GM12878 (cell line): ENCODE measurements at regions not wholly inside any gene's neighbourhood (a gene's known extent, or its start where the extent isn't known, plus 50 kb on each side); places are given as distances from the start of the nearest gene placed in this dataset.

ENCODE experiments used
- ATAC-seq: fragments of 200-7000 bp; cut with Tn5 transposase; 3 replicates; pipeline ENCODE4 v1.9.1; 2020; ENCODE audit warnings: mild to moderate bottlenecking, moderate library complexity
- BruUV-seq: library from RNA; stranded (reverse); fragments of 400-500 nt; replicated peaks from 2 replicates; lab custom pipeline; 2021; lab: Mats Ljungman, UMichigan
- CTCF ChIA-PET: fragments of 300-600 bp; sonication (Branson Sonifier 250); formaldehyde crosslinking; extraction: SDS; loops from one replicate; lab custom pipeline; 2021; ENCODE audit warnings: inconsistent platforms; lab: Yijun Ruan, JAX
- POLR2A ChIA-PET: fragments of 350-600 bp; formaldehyde crosslinking; extraction: SDS; loops from one replicate; lab custom pipeline; 2021; ENCODE audit warnings: inconsistent platforms; lab: Charles Lee
- RAD21 ChIA-PET: fragments of 300-600 bp; sonication (Branson Sonifier 250); formaldehyde crosslinking; loops from one replicate; lab custom pipeline; 2023; ENCODE audit warnings: antibody characterized with exemption; ENCODE audit not compliant: unreplicated experiment; lab: Charles Lee
- SMC1A ChIA-PET: fragments of 300-600 bp; sonication (Branson Sonifier 250); formaldehyde crosslinking; loops from one replicate; lab custom pipeline; 2023; ENCODE audit not compliant: unreplicated experiment, uncharacterized antibody; lab: Charles Lee
- DNase-seq: peaks from one replicate; pipeline ENCODE4 v3.0.0-alpha.2; 2011; ENCODE audit warnings: low read depth, low spot score
- FAIRE-seq: peaks from 3 replicates; lab custom pipeline; 2011; peaks lifted over from hg19 to GRCh38; lab: Jason Lieb, UNC
- H2AFZ ChIP-seq: 2 replicates; pipeline ENCODE4 v1.6.0; 2011; ENCODE audit warnings: low read depth, low read length, control low read depth; ENCODE audit not compliant: control insufficient read depth
- H3K27ac ChIP-seq: 2 replicates; pipeline ENCODE4 v1.5.1; 2011; ENCODE audit warnings: control low read depth; ENCODE audit not compliant: control insufficient read depth, insufficient read depth
- H3K27me3 ChIP-seq, 2 experiments: replicated peaks in 1 of 2; 2 replicates each; pipeline versions ENCODE4 v1.6.0 to v1.6.1; 2011; ENCODE audit warnings: low read length in 1 of 2; ENCODE audit not compliant: control insufficient read depth in 2 of 2, insufficient read depth in 2 of 2
- H3K36me3 ChIP-seq, 2 experiments: 2 replicates each; pipeline ENCODE4 v1.5.1; 2011; ENCODE audit warnings: low read length in 1 of 2; ENCODE audit not compliant: control insufficient read depth in 2 of 2, insufficient read depth in 2 of 2
- H3K4me1 ChIP-seq: 2 replicates; pipeline ENCODE4 v1.6.1; 2011; ENCODE audit warnings: mild to moderate bottlenecking, low read length, moderate library complexity, mixed read lengths; ENCODE audit not compliant: control insufficient read depth, insufficient read depth
- H3K4me2 ChIP-seq: 2 replicates; pipeline ENCODE4 v1.6.0; 2011; ENCODE audit warnings: control low read depth; ENCODE audit not compliant: control insufficient read depth, insufficient read depth
- H3K4me3 ChIP-seq: fragments of 200-600 bp; sonication (generic); 2 replicates; pipeline ENCODE4 v1.5.1; 2016
- H3K79me2 ChIP-seq: 2 replicates; pipeline ENCODE4 v1.6.0; 2011; ENCODE audit warnings: low read length; ENCODE audit not compliant: control insufficient read depth, insufficient read depth
- H3K9ac ChIP-seq: 2 replicates; pipeline ENCODE4 v1.8.0; 2011; ENCODE audit warnings: low read length, control low read depth, mixed read lengths; ENCODE audit not compliant: control insufficient read depth, insufficient read depth
- H3K9me3 ChIP-seq: replicated peaks from 3 replicates; pipeline ENCODE4 v1.5.1; 2011; ENCODE audit warnings: mild to moderate bottlenecking, low read length; ENCODE audit not compliant: control insufficient read depth, insufficient read depth
- H4K20me1 ChIP-seq: 2 replicates; pipeline ENCODE4 v1.6.0; 2011; ENCODE audit not compliant: control insufficient read depth, insufficient read depth
- BRCA1 ChIP-seq: IDR thresholded peaks from 2 replicates; pipeline ENCODE4 v1.6.1; 2011; ENCODE audit warnings: low read depth, low read length, improper control_type of control experiment
- CHD2 ChIP-seq: IDR thresholded peaks from 2 replicates; pipeline ENCODE4 v1.6.1; 2011; ENCODE audit warnings: low read depth, low read length, improper control_type of control experiment, borderline replicate concordance
- CHD4 ChIP-seq: fragments of 200-600 bp; sonication (generic); IDR thresholded peaks from 2 replicates; pipeline ENCODE4 v1.6.1; 2016; ENCODE audit warnings: mild to moderate bottlenecking
- GATAD2B ChIP-seq: fragments of 450-650 bp; conservative IDR thresholded peaks from 2 replicates; pipeline ENCODE4 v1.6.1; 2017; ENCODE audit warnings: low read depth, mild to moderate bottlenecking, moderate library complexity
- HDAC2 ChIP-seq: fragments of 200-600 bp; sonication (generic); IDR thresholded peaks from 2 replicates; pipeline ENCODE4 v1.6.1; 2017
- JUNB ChIP-seq: IDR thresholded peaks from 2 replicates; pipeline ENCODE4 v1.6.1; 2016; ENCODE audit warnings: antibody characterized with exemption, mild to moderate bottlenecking
- PAX8 ChIP-seq: fragments of 450-650 bp; IDR thresholded peaks from 2 replicates; pipeline ENCODE4 v1.6.1; 2017; ENCODE audit warnings: mild to moderate bottlenecking, moderate library complexity
- SREBF1 ChIP-seq: IDR thresholded peaks from 2 replicates; pipeline ENCODE4 v1.6.1; 2012; ENCODE audit warnings: mild to moderate bottlenecking, low read length
- TBL1XR1 ChIP-seq: IDR thresholded peaks from 2 replicates; pipeline ENCODE4 v1.6.1; 2012; ENCODE audit warnings: low read depth, low read length, improper control_type of control experiment
- ZZZ3 ChIP-seq: IDR thresholded peaks from 2 replicates; pipeline ENCODE4 v1.6.1; 2011; ENCODE audit warnings: low read depth; ENCODE audit not compliant: control insufficient read depth, insufficient read length
- WGBS: methylation state at CpG from one replicate; pipeline ENCODE4 v1.1.6; 2016; ENCODE audit warnings: low lambda C conversion rate; ENCODE audit not compliant: insufficient replicate concordance, insufficient coverage; ENCODE audit errors: missing lambda C conversion rate; 5-methylcytosine and 5-hydroxymethylcytosine counted together
- in situ Hi-C: fragments of 300-500 bp; cut with MboI; formaldehyde crosslinking; loops from 9 replicates; pipeline ENCODE4 v1.14.3; 2018; ENCODE audit warnings: mixed read lengths
- intact Hi-C: fragments of 100-400 bp; cut with micrococcal nuclease; formaldehyde crosslinking; loops from one replicate; pipeline ENCODE4 v1.14.2; 2022; ENCODE audit not compliant: unreplicated experiment
- TF ChIP-seq, protein P1 (sequence below), 3 experiments: IDR thresholded peaks in 2 of 3; conservative IDR thresholded peaks in 1 of 3; 2 replicates each; pipeline ENCODE4 v1.5.1; 2011; ENCODE audit warnings: low read depth in 3 of 3, low read length in 3 of 3, mild to moderate bottlenecking in 3 of 3, control low read depth in 2 of 3, moderate library complexity in 2 of 3, inconsistent platforms in 1 of 3, mixed read lengths in 1 of 3; ENCODE audit not compliant: control insufficient read depth in 2 of 3, insufficient read depth in 1 of 3; ENCODE audit errors: extremely low read depth in 1 of 3
- TF ChIP-seq, protein P2 (sequence below): IDR thresholded peaks from 2 replicates; pipeline ENCODE4 v1.6.1; 2012; ENCODE audit warnings: improper control_type of control experiment, low read depth, low read length; ENCODE audit not compliant: insufficient replicate concordance
- TF ChIP-seq, protein P3 (sequence below): fragments of 450-650 bp; IDR thresholded peaks from 2 replicates; pipeline ENCODE4 v1.6.1; 2017; ENCODE audit warnings: mild to moderate bottlenecking, moderate library complexity

DNA sequence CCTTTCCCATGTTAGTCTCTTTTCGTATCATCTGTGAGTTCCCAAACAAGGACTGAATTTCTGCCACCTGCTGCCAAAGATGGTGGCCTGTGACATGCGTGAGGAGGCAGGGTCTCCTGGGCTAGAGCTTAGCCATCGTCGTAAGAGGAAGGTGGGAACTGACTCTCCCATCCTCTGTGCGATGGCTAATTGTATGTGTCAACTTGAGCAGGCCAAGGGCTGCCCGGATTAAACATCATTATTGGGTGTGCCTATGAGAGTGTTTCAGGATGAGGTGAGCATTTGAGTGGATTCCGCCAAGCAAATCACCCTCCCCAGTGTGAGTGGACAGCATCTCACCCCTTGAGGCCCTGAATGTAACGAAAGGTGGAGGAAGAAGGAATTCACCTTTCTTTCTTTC, 220.7 kb upstream of the DIO3 start:
- in situ Hi-C loops (no loop called here), intact Hi-C loops (no loop called here)
- no peak overlapping the region for H3K27ac ChIP-seq
- H3K79me2 ChIP-seq, result no peaks in the 10 kb centered on the region
- H4K20me1 ChIP-seq, result no peaks in the 10 kb centered on the region
- H3K4me2 ChIP-seq, result no peak overlapping the region
- ChIA-PET POLR2A (no interaction called here), CTCF (no interaction called here), SMC1A (no interaction called here), RAD21 (no interaction called here)
- no peaks in the 10 kb centered on the region for H3K9me3 ChIP-seq
- ATAC-seq (no peak), DNase-seq (no peak), FAIRE-seq (no peak)
- no peaks in the 10 kb centered on the region for H3K4me1 ChIP-seq
- H3K36me3 ChIP-seq, result no peaks in the 10 kb centered on the region
- no peak overlapping the region for H2AFZ ChIP-seq
- H3K9ac ChIP-seq, result no peak overlapping the region
- BruUV-seq, result no TSS peak
- TF ChIP-seq GATAD2B (no peak), JUNB (no peak), BRCA1 (no peak), SREBF1 (no peak), HDAC2 (no peak), ZZZ3 (no peak), CHD4 (no peak), PAX8 (no peak), TBL1XR1 (no peak), CHD2 (no peak)
- TF ChIP-seq, protein P1, sequence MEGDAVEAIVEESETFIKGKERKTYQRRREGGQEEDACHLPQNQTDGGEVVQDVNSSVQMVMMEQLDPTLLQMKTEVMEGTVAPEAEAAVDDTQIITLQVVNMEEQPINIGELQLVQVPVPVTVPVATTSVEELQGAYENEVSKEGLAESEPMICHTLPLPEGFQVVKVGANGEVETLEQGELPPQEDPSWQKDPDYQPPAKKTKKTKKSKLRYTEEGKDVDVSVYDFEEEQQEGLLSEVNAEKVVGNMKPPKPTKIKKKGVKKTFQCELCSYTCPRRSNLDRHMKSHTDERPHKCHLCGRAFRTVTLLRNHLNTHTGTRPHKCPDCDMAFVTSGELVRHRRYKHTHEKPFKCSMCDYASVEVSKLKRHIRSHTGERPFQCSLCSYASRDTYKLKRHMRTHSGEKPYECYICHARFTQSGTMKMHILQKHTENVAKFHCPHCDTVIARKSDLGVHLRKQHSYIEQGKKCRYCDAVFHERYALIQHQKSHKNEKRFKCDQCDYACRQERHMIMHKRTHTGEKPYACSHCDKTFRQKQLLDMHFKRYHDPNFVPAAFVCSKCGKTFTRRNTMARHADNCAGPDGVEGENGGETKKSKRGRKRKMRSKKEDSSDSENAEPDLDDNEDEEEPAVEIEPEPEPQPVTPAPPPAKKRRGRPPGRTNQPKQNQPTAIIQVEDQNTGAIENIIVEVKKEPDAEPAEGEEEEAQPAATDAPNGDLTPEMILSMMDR (IDR thresholded peaks at IDR 0.05 in 2 of 3, conservative IDR thresholded peaks at IDR 0.05 in 1 of 3; ENCODE audit: control insufficient read depth in 2 of 3, extremely low read depth in 1 of 3, insufficient read depth in 1 of 3, low read depth in 3 of 3, low read length in 3 of 3), result no peak
- TF ChIP-seq, protein P2, sequence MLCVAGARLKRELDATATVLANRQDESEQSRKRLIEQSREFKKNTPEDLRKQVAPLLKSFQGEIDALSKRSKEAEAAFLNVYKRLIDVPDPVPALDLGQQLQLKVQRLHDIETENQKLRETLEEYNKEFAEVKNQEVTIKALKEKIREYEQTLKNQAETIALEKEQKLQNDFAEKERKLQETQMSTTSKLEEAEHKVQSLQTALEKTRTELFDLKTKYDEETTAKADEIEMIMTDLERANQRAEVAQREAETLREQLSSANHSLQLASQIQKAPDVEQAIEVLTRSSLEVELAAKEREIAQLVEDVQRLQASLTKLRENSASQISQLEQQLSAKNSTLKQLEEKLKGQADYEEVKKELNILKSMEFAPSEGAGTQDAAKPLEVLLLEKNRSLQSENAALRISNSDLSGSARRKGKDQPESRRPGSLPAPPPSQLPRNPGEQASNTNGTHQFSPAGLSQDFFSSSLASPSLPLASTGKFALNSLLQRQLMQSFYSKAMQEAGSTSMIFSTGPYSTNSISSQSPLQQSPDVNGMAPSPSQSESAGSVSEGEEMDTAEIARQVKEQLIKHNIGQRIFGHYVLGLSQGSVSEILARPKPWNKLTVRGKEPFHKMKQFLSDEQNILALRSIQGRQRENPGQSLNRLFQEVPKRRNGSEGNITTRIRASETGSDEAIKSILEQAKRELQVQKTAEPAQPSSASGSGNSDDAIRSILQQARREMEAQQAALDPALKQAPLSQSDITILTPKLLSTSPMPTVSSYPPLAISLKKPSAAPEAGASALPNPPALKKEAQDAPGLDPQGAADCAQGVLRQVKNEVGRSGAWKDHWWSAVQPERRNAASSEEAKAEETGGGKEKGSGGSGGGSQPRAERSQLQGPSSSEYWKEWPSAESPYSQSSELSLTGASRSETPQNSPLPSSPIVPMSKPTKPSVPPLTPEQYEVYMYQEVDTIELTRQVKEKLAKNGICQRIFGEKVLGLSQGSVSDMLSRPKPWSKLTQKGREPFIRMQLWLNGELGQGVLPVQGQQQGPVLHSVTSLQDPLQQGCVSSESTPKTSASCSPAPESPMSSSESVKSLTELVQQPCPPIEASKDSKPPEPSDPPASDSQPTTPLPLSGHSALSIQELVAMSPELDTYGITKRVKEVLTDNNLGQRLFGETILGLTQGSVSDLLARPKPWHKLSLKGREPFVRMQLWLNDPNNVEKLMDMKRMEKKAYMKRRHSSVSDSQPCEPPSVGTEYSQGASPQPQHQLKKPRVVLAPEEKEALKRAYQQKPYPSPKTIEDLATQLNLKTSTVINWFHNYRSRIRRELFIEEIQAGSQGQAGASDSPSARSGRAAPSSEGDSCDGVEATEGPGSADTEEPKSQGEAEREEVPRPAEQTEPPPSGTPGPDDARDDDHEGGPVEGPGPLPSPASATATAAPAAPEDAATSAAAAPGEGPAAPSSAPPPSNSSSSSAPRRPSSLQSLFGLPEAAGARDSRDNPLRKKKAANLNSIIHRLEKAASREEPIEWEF, result no peak
- TF ChIP-seq, protein P3, sequence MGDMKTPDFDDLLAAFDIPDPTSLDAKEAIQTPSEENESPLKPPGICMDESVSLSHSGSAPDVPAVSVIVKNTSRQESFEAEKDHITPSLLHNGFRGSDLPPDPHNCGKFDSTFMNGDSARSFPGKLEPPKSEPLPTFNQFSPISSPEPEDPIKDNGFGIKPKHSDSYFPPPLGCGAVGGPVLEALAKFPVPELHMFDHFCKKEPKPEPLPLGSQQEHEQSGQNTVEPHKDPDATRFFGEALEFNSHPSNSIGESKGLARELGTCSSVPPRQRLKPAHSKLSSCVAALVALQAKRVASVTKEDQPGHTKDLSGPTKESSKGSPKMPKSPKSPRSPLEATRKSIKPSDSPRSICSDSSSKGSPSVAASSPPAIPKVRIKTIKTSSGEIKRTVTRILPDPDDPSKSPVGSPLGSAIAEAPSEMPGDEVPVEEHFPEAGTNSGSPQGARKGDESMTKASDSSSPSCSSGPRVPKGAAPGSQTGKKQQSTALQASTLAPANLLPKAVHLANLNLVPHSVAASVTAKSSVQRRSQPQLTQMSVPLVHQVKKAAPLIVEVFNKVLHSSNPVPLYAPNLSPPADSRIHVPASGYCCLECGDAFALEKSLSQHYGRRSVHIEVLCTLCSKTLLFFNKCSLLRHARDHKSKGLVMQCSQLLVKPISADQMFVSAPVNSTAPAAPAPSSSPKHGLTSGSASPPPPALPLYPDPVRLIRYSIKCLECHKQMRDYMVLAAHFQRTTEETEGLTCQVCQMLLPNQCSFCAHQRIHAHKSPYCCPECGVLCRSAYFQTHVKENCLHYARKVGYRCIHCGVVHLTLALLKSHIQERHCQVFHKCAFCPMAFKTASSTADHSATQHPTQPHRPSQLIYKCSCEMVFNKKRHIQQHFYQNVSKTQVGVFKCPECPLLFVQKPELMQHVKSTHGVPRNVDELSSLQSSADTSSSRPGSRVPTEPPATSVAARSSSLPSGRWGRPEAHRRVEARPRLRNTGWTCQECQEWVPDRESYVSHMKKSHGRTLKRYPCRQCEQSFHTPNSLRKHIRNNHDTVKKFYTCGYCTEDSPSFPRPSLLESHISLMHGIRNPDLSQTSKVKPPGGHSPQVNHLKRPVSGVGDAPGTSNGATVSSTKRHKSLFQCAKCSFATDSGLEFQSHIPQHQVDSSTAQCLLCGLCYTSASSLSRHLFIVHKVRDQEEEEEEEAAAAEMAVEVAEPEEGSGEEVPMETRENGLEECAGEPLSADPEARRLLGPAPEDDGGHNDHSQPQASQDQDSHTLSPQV, result no peak
- no peak overlapping the region for H3K4me3 ChIP-seq
- H3K27me3 ChIP-seq, result no peaks in the 10 kb centered on the region
- WGBS, result 29% methylated on average over 8 of the region's 8 CpGs
